K562 (cell line): ENCODE measurements at regions not wholly inside any gene's neighbourhood (a gene's known extent, or its start where the extent isn't known, plus 50 kb on each side); places are given as distances from the start of the nearest gene placed in this dataset.

Source experiments
- ATAC-seq: fragments of 200-7000 bp; cut with Tn5 transposase; 3 replicates; pipeline ENCODE4 v1.9.1; 2020; ENCODE audit warnings: moderate library complexity
- BruUV-seq: library from RNA; stranded (reverse); fragments of 400-500 nt; replicated peaks from 2 replicates; lab custom pipeline; 2021; lab: Mats Ljungman, UMichigan
- CTCF ChIA-PET: fragments of 300-600 bp; formaldehyde crosslinking; extraction: SDS; loops from one replicate; lab custom pipeline; 2021; ENCODE audit warnings: low intra/inter-chr PET ratio; lab: Yijun Ruan, JAX
- POLR2A ChIA-PET: fragments of 300-600, 350-650 bp; sonication (Branson Sonifier 250); formaldehyde crosslinking; extraction: SDS; loops from one replicate; lab custom pipeline; 2021; ENCODE audit warnings: antibody characterized with exemption, inconsistent platforms; lab: Yijun Ruan, JAX
- DNase-seq, 4 experiments: peaks; one replicate each; pipeline versions ENCODE4 v3.0.0 to v3.0.0-alpha.2; 2011 to 2018; ENCODE audit warnings: low spot score in 3 of 4, mixed read lengths in 3 of 4; ENCODE audit errors: extremely low read depth in 1 of 4
- FAIRE-seq: peaks from 2 replicates; lab custom pipeline; 2011; peaks lifted over from hg19 to GRCh38; lab: Jason Lieb, UNC
- H2AFZ ChIP-seq: 2 replicates; pipeline ENCODE4 v1.6.0; 2011; ENCODE audit warnings: low read depth, low read length, control low read depth, inconsistent platforms
- H3K27ac ChIP-seq: fragments of 200-600 bp; 3 replicates; pipeline ENCODE4 v1.8.0; 2011; ENCODE audit warnings: low read depth, mild to moderate bottlenecking, control low read depth, inconsistent platforms, low read length, moderate library complexity, mixed read lengths; ENCODE audit errors: extremely low read depth
- H3K27me3 ChIP-seq, 2 experiments: fragments of 300-600 bp in 1 of 2; 2 replicates in 1 of 2; 3 replicates in 1 of 2; pipeline versions ENCODE4 v1.6.0 to v1.8.0; 2011; ENCODE audit warnings: inconsistent platforms in 2 of 2, low read length in 2 of 2, mild to moderate bottlenecking in 1 of 2, mixed read lengths in 1 of 2, moderate library complexity in 1 of 2; ENCODE audit not compliant: control insufficient read depth in 2 of 2, insufficient read depth in 2 of 2
- H3K36me3 ChIP-seq: fragments of 300-600 bp; 3 replicates; pipeline ENCODE4 v1.8.0; 2011; ENCODE audit warnings: mild to moderate bottlenecking, low read length, inconsistent platforms; ENCODE audit not compliant: control insufficient read depth, insufficient read depth
- H3K4me1 ChIP-seq, 2 experiments: fragments of 200-600 bp in 1 of 2; replicated peaks in 1 of 2; 2 replicates in 1 of 2; 3 replicates in 1 of 2; pipeline versions ENCODE4 v1.5.1 to v1.8.0; 2011; ENCODE audit warnings: inconsistent platforms in 2 of 2, low read length in 2 of 2, mild to moderate bottlenecking in 1 of 2, mixed read lengths in 1 of 2, moderate library complexity in 1 of 2; ENCODE audit not compliant: control insufficient read depth in 2 of 2, insufficient read depth in 2 of 2
- H3K4me2 ChIP-seq: 2 replicates; pipeline ENCODE4 v1.6.1; 2011; ENCODE audit warnings: low read length, control low read depth, inconsistent platforms, mixed read lengths; ENCODE audit not compliant: insufficient read depth
- H3K4me3 ChIP-seq: fragments of 200-600 bp; sonication (generic), shearing (Covaris generic); 2 replicates; pipeline ENCODE4 v1.5.1; 2016; ENCODE audit warnings: control low read depth, inconsistent platforms
- H3K79me2 ChIP-seq: fragments of 200-600 bp; 3 replicates; pipeline ENCODE4 v1.8.0; 2011; ENCODE audit warnings: low read length, inconsistent platforms; ENCODE audit not compliant: control insufficient read depth, insufficient read depth
- H3K9ac ChIP-seq, 2 experiments: 2 replicates each; pipeline versions ENCODE4 v1.6.0 to v1.6.1; 2011; ENCODE audit warnings: low read depth in 2 of 2, low read length in 2 of 2, control low read depth in 1 of 2, inconsistent platforms in 1 of 2, mild to moderate bottlenecking in 1 of 2, mixed read lengths in 1 of 2; ENCODE audit not compliant: insufficient read depth in 1 of 2
- H3K9me1 ChIP-seq: one replicate; pipeline ENCODE4 v1.6.0; 2011; ENCODE audit warnings: inconsistent platforms, mild to moderate bottlenecking, low read length, moderate library complexity; ENCODE audit not compliant: control insufficient read depth, insufficient read depth
- H3K9me3 ChIP-seq: replicated peaks from 2 replicates; pipeline ENCODE4 v1.5.1; 2011; ENCODE audit warnings: low read depth, low read length, inconsistent platforms; ENCODE audit not compliant: control insufficient read depth, insufficient read depth
- H4K20me1 ChIP-seq: replicated peaks from 2 replicates; pipeline ENCODE4 v1.6.1; 2011; ENCODE audit warnings: low read length, inconsistent platforms, mixed read lengths; ENCODE audit not compliant: control insufficient read depth, insufficient read depth
- ATF4 ChIP-seq: fragments of 450-650 bp; formaldehyde crosslinking; IDR thresholded peaks from 2 replicates; pipeline ENCODE4 v1.4.0; 2022; ENCODE audit warnings: mild to moderate bottlenecking, moderate library complexity
- EZH2 ChIP-seq: IDR thresholded peaks from 2 replicates; pipeline ENCODE4 v1.6.1; 2012; ENCODE audit warnings: low read depth, mild to moderate bottlenecking, inconsistent platforms, low read length, borderline replicate concordance
- MEIS2 ChIP-seq: fragments of 450-650 bp; IDR thresholded peaks from 2 replicates; pipeline ENCODE4 v1.6.1; 2014; ENCODE audit warnings: mild to moderate bottlenecking; ENCODE audit not compliant: partially characterized antibody
- MTA1 ChIP-seq: fragments of 450-650 bp; IDR thresholded peaks from 2 replicates; pipeline ENCODE4 v1.6.1; 2017; ENCODE audit warnings: borderline replicate concordance
- MYBL2 ChIP-seq, 2 experiments: fragments of 450-650 bp in 1 of 2; sonication (generic) in 1 of 2; formaldehyde crosslinking in 1 of 2; IDR thresholded peaks; 2 replicates each; pipeline versions ENCODE4 v1.6.1 to v1.8.1; 2017 to 2022; ENCODE audit warnings: borderline replicate concordance in 1 of 2, inconsistent platforms in 1 of 2, low read depth in 1 of 2, mild to moderate bottlenecking in 1 of 2, missing genetic modification reagents in 1 of 2, moderate library complexity in 1 of 2
- POLR2B ChIP-seq: fragments of 450-650 bp; IDR thresholded peaks from 2 replicates; pipeline ENCODE4 v1.6.1; 2018; ENCODE audit warnings: low read depth; ENCODE audit not compliant: partially characterized antibody
- in situ Hi-C: fragments of 300-500 bp; cut with MboI; formaldehyde crosslinking; loops from 4 replicates; pipeline ENCODE4 v1.15.0; 2018; ENCODE audit warnings: inconsistent platforms, mixed read lengths
- intact Hi-C: fragments of 100-400 bp; cut with micrococcal nuclease; formaldehyde crosslinking; loops from 2 replicates; pipeline ENCODE4 v1.14.2; 2022

- POLR2A ChIA-PET = no interaction called here
- Histone ChIP-seq H3K4me3 (no peak overlapping the region), H3K4me1 (no peaks in the 10 kb centered on the region), H2AFZ (no peak overlapping the region), H3K79me2 (no peaks in the 10 kb centered on the region), H3K4me2 (no peak overlapping the region), H3K9me3 (0 out of 2 replicates have a peak, but pooled peaks cover 3% of the 10 kb centered on the region), H3K27ac (no peak overlapping the region), H3K36me3 (no peaks in the 10 kb centered on the region), H3K27me3 (no peaks in the 10 kb centered on the region), H4K20me1 (no peaks in the 10 kb centered on the region), H3K9me1 (no peaks in the 10 kb centered on the region), H3K9ac (no peak overlapping the region)
- intact Hi-C loops = no loop called here
- ATAC-seq (no peak), DNase-seq (no peak), FAIRE-seq (no peak)
- in situ Hi-C loops = no loop called here
- CTCF ChIA-PET = no interaction called here
- TF ChIP-seq EZH2 (no peak), ATF4 (CRISPR knock-in tag) (no peak), POLR2B (no peak), MTA1 (no peak), MYBL2 (IDR thresholded peaks at IDR 0.05; ENCODE audit: low read depth) (no peak), MYBL2 (CRISPR knock-in tag; IDR thresholded peaks at IDR 0.05; ENCODE audit: borderline replicate concordance) (no peak), MEIS2 (no peak)
- no TSS peak for BruUV-seq
Observed at GRCh38 chr5:147169399-147169798, 65.4 kb upstream of the STK32A start.
